OCI-LY7 (cell line): ENCODE measurements at regions not wholly inside any gene's neighbourhood (a gene's known extent, or its start where the extent isn't known, plus 50 kb on each side); places are given as distances from the start of the nearest gene placed in this dataset.

Experiments used
- EZH2phosphoT487 ChIP-seq: fragments of 200-600 bp; sonication (generic); IDR thresholded peaks from 2 replicates; pipeline ENCODE4 v1.6.1; 2018; ENCODE audit warnings: low read depth, borderline replicate concordance, mild to moderate bottlenecking, mixed run types, antibody characterized with exemption, low read length, moderate library complexity, mixed read lengths
- TF ChIP-seq, protein P1 (sequence below): fragments of 200-600 bp; sonication (generic); conservative IDR thresholded peaks from 2 replicates; pipeline ENCODE4 v1.5.1; 2014; ENCODE audit warnings: mild to moderate bottlenecking, antibody characterized with exemption, low read length, moderate library complexity, mixed read lengths

DNA sequence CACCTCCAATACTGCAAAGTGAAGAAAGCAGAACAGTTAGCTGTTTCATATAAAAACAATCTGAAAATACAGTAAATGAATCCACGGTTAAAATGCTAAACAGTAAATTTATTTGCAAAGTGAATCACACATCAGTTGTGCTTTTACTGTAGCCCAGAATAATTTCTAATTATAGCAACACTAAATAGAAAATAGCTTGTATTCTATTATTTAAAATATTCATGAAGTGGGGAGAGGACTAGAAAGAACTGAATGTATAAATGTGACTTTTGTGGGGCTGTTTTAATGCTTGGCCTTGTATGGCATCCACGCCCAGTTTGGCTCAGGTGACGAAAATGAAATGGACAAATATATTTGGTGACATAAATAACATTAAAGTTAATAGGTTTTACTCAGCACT lies 148.2 kb downstream of the ATP23 start:
- TF ChIP-seq, protein P1, sequence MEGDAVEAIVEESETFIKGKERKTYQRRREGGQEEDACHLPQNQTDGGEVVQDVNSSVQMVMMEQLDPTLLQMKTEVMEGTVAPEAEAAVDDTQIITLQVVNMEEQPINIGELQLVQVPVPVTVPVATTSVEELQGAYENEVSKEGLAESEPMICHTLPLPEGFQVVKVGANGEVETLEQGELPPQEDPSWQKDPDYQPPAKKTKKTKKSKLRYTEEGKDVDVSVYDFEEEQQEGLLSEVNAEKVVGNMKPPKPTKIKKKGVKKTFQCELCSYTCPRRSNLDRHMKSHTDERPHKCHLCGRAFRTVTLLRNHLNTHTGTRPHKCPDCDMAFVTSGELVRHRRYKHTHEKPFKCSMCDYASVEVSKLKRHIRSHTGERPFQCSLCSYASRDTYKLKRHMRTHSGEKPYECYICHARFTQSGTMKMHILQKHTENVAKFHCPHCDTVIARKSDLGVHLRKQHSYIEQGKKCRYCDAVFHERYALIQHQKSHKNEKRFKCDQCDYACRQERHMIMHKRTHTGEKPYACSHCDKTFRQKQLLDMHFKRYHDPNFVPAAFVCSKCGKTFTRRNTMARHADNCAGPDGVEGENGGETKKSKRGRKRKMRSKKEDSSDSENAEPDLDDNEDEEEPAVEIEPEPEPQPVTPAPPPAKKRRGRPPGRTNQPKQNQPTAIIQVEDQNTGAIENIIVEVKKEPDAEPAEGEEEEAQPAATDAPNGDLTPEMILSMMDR = no peak
- TF ChIP-seq EZH2phosphoT487 = no peak
